ENCODE measurements at regions not wholly inside any gene's neighbourhood (a gene's known extent, or its start where the extent isn't known, plus 50 kb on each side); places are given as distances from the start of the nearest gene placed in this dataset.

DNA sequence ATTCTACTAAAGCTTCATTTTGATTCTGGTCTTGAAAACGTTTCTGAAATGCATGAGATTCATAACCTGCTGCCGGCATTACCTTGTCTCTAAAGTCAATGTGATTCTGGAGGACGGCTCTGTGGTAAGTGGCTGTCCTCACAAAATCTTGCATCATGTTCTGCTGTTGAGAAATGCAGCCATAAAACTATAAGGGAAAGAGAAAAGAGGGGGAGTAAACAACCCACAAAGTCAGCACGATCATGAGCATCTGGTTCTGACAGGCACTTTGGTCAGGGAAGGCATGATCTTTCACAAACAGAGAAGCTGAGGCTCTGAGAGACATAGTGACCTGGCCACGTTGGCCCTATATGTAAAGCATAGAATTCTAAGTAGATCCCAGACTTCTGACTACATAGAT is 168.9 kb upstream of the PUM3 start:
- TF ChIP-seq, protein P1, sequence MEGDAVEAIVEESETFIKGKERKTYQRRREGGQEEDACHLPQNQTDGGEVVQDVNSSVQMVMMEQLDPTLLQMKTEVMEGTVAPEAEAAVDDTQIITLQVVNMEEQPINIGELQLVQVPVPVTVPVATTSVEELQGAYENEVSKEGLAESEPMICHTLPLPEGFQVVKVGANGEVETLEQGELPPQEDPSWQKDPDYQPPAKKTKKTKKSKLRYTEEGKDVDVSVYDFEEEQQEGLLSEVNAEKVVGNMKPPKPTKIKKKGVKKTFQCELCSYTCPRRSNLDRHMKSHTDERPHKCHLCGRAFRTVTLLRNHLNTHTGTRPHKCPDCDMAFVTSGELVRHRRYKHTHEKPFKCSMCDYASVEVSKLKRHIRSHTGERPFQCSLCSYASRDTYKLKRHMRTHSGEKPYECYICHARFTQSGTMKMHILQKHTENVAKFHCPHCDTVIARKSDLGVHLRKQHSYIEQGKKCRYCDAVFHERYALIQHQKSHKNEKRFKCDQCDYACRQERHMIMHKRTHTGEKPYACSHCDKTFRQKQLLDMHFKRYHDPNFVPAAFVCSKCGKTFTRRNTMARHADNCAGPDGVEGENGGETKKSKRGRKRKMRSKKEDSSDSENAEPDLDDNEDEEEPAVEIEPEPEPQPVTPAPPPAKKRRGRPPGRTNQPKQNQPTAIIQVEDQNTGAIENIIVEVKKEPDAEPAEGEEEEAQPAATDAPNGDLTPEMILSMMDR (IDR thresholded peaks at IDR 0.05), result no peak
- no peak for TF ChIP-seq POLR2A (IDR thresholded peaks at IDR 0.05)

Data from heart left ventricle (tissue), 13 donors.